HUDEP-2 (cell line): ENCODE measurements at regions not wholly inside any gene's neighbourhood (a gene's known extent, or its start where the extent isn't known, plus 50 kb on each side); places are given as distances from the start of the nearest gene placed in this dataset.

Experiments
- DNase-seq, 76 experiments: peaks; one replicate each; lab custom pipeline; 2025; ENCODE audit not compliant: unreplicated experiment in 76 of 76; lab: John Stamatoyannopoulos, UW

GRCh38 chr4:30836231-30836630 is 116.1 kb downstream of the PCDH7 start:
- DNase-seq, result no peak

- no peak for DNase-seq
Observed at GRCh38 chr4:30837131-30837539, 117.0 kb downstream of the PCDH7 start.

- DNase-seq, result no peak
Observed at GRCh38 chr4:30837861-30838260, 117.7 kb downstream of the PCDH7 start.

- DNase-seq, result no peak
Observed at GRCh38 chr4:30838331-30838730, 118.2 kb downstream of the PCDH7 start.

- no peak for DNase-seq
Observed at GRCh38 chr4:30839583-30840520, 119.7 kb downstream of the PCDH7 start.

GRCh38 chr4:30840571-30840970 is 120.4 kb downstream of the PCDH7 start:
- no peak for DNase-seq

GRCh38 chr4:30842142-30842541 is 122.0 kb downstream of the PCDH7 start:
- no peak for DNase-seq

GRCh38 chr4:30842689-30843088 is 122.5 kb downstream of the PCDH7 start:
- no peak for DNase-seq

GRCh38 chr4:30844861-30845582 is 124.9 kb downstream of the PCDH7 start:
- DNase-seq, result no peak

GRCh38 chr4:30847167-30847566 is 127.0 kb downstream of the PCDH7 start:
- DNase-seq, result no peak

- no peak for DNase-seq
Observed at GRCh38 chr4:30847958-30848357, 127.8 kb downstream of the PCDH7 start.

GRCh38 chr4:30854531-30854930 is 134.4 kb downstream of the PCDH7 start:
- no peak for DNase-seq

- DNase-seq, result no peak
Observed at GRCh38 chr4:30855232-30855631, 135.1 kb downstream of the PCDH7 start.

- DNase-seq, result no peak
Observed at GRCh38 chr4:30856795-30857564, 136.8 kb downstream of the PCDH7 start.

GRCh38 chr4:30860978-30861377 is 140.8 kb downstream of the PCDH7 start:
- DNase-seq, result no peak

GRCh38 chr4:30862196-30862595 is 142.0 kb downstream of the PCDH7 start:
- DNase-seq, result no peak

- no peak for DNase-seq
Observed at GRCh38 chr4:30863021-30863420, 142.9 kb downstream of the PCDH7 start.

- no peak for DNase-seq
Observed at GRCh38 chr4:30865691-30866090, 145.5 kb downstream of the PCDH7 start.

- DNase-seq, result no peak
Observed at GRCh38 chr4:30866346-30866745, 146.2 kb downstream of the PCDH7 start.

- DNase-seq, result no peak
Observed at GRCh38 chr4:30866907-30867306, 146.7 kb downstream of the PCDH7 start.

GRCh38 chr4:30867427-30867826 is 147.3 kb downstream of the PCDH7 start:
- DNase-seq, result no peak
